PC-3 (cell line): ENCODE measurements at regions not wholly inside any gene's neighbourhood (a gene's known extent, or its start where the extent isn't known, plus 50 kb on each side); places are given as distances from the start of the nearest gene placed in this dataset.

Experiments
- EZH2 ChIP-seq: fragments of 300-600 bp; sonication (generic); IDR thresholded peaks from one replicate; pipeline ENCODE4 v1.6.1; 2017; ENCODE audit warnings: antibody characterized with exemption, mild to moderate bottlenecking, low read length; ENCODE audit not compliant: unreplicated experiment
- EZH2phosphoT487 ChIP-seq: fragments of 300-600 bp; sonication (generic); IDR thresholded peaks from 2 replicates; pipeline ENCODE4 v1.6.1; 2018; ENCODE audit warnings: mild to moderate bottlenecking, antibody characterized with exemption, low read length, borderline replicate concordance
- TF ChIP-seq, protein P1 (sequence below): fragments of 300-600 bp; sonication (generic); conservative IDR thresholded peaks from 2 replicates; pipeline ENCODE4 v1.5.1; 2017; ENCODE audit warnings: antibody characterized with exemption, low read depth, mild to moderate bottlenecking, low read length

GRCh38 chr4:27198246-27198645, 337.6 kb downstream of the STIM2 start:
- TF ChIP-seq EZH2 (no peak), EZH2phosphoT487 (no peak)
- TF ChIP-seq, protein P1, sequence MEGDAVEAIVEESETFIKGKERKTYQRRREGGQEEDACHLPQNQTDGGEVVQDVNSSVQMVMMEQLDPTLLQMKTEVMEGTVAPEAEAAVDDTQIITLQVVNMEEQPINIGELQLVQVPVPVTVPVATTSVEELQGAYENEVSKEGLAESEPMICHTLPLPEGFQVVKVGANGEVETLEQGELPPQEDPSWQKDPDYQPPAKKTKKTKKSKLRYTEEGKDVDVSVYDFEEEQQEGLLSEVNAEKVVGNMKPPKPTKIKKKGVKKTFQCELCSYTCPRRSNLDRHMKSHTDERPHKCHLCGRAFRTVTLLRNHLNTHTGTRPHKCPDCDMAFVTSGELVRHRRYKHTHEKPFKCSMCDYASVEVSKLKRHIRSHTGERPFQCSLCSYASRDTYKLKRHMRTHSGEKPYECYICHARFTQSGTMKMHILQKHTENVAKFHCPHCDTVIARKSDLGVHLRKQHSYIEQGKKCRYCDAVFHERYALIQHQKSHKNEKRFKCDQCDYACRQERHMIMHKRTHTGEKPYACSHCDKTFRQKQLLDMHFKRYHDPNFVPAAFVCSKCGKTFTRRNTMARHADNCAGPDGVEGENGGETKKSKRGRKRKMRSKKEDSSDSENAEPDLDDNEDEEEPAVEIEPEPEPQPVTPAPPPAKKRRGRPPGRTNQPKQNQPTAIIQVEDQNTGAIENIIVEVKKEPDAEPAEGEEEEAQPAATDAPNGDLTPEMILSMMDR = no peak
